Adrenal gland (tissue), 9 donors: ENCODE measurements at regions not wholly inside any gene's neighbourhood (a gene's known extent, or its start where the extent isn't known, plus 50 kb on each side); places are given as distances from the start of the nearest gene placed in this dataset.

ENCODE experiments used
- DNase-seq, 7 donors: peaks; one replicate each; pipeline ENCODE4 v3.0.0-alpha.2; 2019 to 2020
- H3K27ac ChIP-seq, 5 donors: fragments of 200-600 bp; sonication (generic) in 4 of 5; 1 replicate in 3 of 5; 2 replicates in 2 of 5; pipeline versions ENCODE4 v1.5.1 to v1.8.0; 2016 to 2020; ENCODE audit warnings: mild to moderate bottlenecking in 1 of 5
- H3K27me3 ChIP-seq: fragments of 200-600 bp; 2 replicates; pipeline ENCODE4 v1.8.0; 2021
- H3K36me3 ChIP-seq, 2 donors: fragments of 200-600 bp; replicated peaks in 1 of 2; 1 replicate in 1 of 2; 2 replicates in 1 of 2; pipeline versions ENCODE4 v1.5.1 to v1.8.0; 2018 to 2022
- H3K4me1 ChIP-seq, 2 donors: fragments of 200-600 bp; replicated peaks in 1 of 2; 1 replicate in 1 of 2; 2 replicates in 1 of 2; pipeline versions ENCODE4 v1.5.1 to v1.8.0; 2018 to 2021
- H3K4me3 ChIP-seq, 4 donors: fragments of 200-600 bp; sonication (generic) in 3 of 4; one replicate each; pipeline ENCODE4 v1.5.1; 2016 to 2018
- H3K9me3 ChIP-seq, 3 donors: fragments of 200-600 bp; sonication (generic) in 1 of 3; replicated peaks in 1 of 3; 1 replicate in 2 of 3; 2 replicates in 1 of 3; pipeline versions ENCODE4 v1.5.1 to v1.8.0; 2016 to 2021
- POLR2A ChIP-seq, 2 donors: fragments of 450-650 bp; IDR thresholded peaks; one replicate each; pipeline ENCODE4 v1.6.1; 2017; ENCODE audit warnings: antibody characterized with exemption in 2 of 2, mild to moderate bottlenecking in 2 of 2, moderate library complexity in 1 of 2
- WGBS, 4 donors: extraction: QIAGEN DNeasy Blood & Tissue Kit in 2 of 4; methylation state at CpG; one replicate each; pipeline versions ENCODE4 v1.1.5 to v1.1.7; 2013 to 2017; 5-methylcytosine and 5-hydroxymethylcytosine counted together
- intact Hi-C, 2 donors: fragments of 100-400 bp; cut with DNase I; formaldehyde crosslinking; loops; one replicate each; pipeline versions ENCODE4 v1.14.1 to v1.15.0; 2022 to 2023
- TF ChIP-seq, protein P1 (sequence below), 6 experiments: fragments of 450-650 bp in 4 of 6; fragments of 200-600 bp in 2 of 6; sonication (generic) in 1 of 6; IDR thresholded peaks; 1 replicate in 5 of 6; 2 replicates in 1 of 6; pipeline versions ENCODE4 v1.5.1 to v1.8.0; 2016 to 2021; ENCODE audit warnings: antibody characterized with exemption in 6 of 6, mild to moderate bottlenecking in 2 of 6, moderate library complexity in 1 of 6
- donor health status: healthy with polysubstance abuse.
- donor health status: Bipolar disorder and iron deficiency.
- donor health status: DM: yes; HTN: yes; CAD: no.
- donor health status: DM: no; HTN: no; CAD: no.
- donor health status: DM: no; HTN: no; CAD: no.

DNA sequence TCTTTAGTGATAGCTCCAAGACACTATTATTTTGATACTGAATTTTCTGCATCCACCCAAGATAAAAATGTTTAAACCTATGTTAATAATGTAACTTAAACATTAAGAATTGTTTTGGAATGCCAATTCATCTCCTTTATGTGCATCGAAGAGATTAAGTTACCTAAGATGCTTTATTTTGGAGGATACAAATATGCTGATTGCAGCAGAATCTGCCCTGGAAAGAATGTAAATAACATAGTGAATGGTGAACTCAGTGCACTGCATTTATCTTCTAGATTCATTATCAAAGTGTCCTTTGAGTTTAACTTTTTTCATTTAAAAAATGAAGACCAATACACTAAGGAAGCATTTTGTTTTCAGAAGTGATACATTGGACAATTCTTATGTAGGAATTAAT lies 757.2 kb downstream of the MRPL39 start:
- DNase-seq = no peak
- no peaks in the 10 kb centered on the region for H3K4me1 ChIP-seq
- no peak overlapping the region for H3K4me3 ChIP-seq
- H3K27me3 ChIP-seq = no peaks in the 10 kb centered on the region
- intact Hi-C loops = no loop called here
- no peaks in the 10 kb centered on the region for H3K36me3 ChIP-seq
- TF ChIP-seq, protein P1, sequence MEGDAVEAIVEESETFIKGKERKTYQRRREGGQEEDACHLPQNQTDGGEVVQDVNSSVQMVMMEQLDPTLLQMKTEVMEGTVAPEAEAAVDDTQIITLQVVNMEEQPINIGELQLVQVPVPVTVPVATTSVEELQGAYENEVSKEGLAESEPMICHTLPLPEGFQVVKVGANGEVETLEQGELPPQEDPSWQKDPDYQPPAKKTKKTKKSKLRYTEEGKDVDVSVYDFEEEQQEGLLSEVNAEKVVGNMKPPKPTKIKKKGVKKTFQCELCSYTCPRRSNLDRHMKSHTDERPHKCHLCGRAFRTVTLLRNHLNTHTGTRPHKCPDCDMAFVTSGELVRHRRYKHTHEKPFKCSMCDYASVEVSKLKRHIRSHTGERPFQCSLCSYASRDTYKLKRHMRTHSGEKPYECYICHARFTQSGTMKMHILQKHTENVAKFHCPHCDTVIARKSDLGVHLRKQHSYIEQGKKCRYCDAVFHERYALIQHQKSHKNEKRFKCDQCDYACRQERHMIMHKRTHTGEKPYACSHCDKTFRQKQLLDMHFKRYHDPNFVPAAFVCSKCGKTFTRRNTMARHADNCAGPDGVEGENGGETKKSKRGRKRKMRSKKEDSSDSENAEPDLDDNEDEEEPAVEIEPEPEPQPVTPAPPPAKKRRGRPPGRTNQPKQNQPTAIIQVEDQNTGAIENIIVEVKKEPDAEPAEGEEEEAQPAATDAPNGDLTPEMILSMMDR (IDR thresholded peaks at IDR 0.05) = no peak
- TF ChIP-seq POLR2A (IDR thresholded peaks at IDR 0.05) = no peak
- H3K9me3 ChIP-seq = no peaks in the 10 kb centered on the region
- H3K27ac ChIP-seq = no peak overlapping the region
- 47 to 71% (median 60%) methylated on average over 1 of the region's 1 CpG for WGBS, 4 donors

DNA sequence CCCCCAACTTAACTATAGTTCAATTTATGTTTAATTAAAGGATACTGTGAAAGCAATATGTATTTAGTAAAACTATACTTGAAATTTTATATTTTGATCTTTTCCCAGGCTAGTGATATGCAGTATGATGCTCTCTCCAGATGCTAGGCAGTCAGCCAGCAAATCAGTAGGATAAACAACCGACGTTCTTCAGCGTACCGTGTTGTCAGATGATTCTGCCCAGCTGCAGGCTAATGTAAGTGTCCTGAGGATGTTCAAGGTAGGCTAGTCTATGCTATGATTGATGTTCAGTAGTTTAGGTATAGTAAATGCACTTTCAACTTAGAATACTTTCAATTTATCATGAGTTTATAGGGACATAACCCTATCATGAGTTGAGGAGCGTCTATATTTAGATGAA lies 762.6 kb downstream of the MRPL39 start:
- intact Hi-C loops = no loop called here
- no peak for DNase-seq
- Histone ChIP-seq H3K4me3 (no peak overlapping the region), H3K4me1 (no peaks in the 10 kb centered on the region), H3K9me3 (no peaks in the 10 kb centered on the region), H3K27me3 (no peaks in the 10 kb centered on the region), H3K27ac (no peak overlapping the region), H3K36me3 (no peaks in the 10 kb centered on the region)
- 35 to 48% (median 42%) methylated on average over 5 of the region's 5 CpGs for WGBS, 4 donors
- TF ChIP-seq, protein P1 (IDR thresholded peaks at IDR 0.05) = no peak
- TF ChIP-seq POLR2A (IDR thresholded peaks at IDR 0.05) = no peak

DNA sequence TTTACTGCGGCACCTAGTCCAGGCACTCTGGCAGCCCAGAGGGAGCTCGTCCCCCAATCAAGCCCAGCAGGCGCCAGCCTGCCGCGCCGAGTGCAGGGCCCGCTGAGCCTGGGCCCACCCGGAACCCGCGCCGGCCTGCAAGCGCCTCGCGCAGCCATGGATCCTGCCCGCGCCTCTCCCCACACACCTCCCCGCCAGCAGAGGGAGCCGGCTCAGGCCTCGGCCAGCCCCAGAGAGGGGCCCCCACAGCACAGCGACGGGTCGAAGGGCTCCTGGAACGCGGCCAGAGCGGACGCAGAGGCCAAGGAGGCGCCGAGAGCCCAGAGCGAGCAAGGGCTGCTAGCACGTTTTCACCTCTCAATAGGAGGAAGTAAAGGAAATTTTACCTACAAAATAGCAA lies 767.0 kb downstream of the MRPL39 start:
- no peak overlapping the region for H3K4me3 ChIP-seq
- no peaks in the 10 kb centered on the region for H3K36me3 ChIP-seq
- no peak for TF ChIP-seq POLR2A (IDR thresholded peaks at IDR 0.05)
- TF ChIP-seq, protein P1 (IDR thresholded peaks at IDR 0.05) = no peak
- no peak overlapping the region for H3K27ac ChIP-seq
- no peaks in the 10 kb centered on the region for H3K9me3 ChIP-seq
- H3K4me1 ChIP-seq = no peaks in the 10 kb centered on the region
- 88 to 92% (median 89%) methylated on average over 19 to 30 of the region's 30 CpGs for WGBS, 4 donors
- intact Hi-C loops = no loop called here
- no peaks in the 10 kb centered on the region for H3K27me3 ChIP-seq
- DNase-seq = no peak

DNA sequence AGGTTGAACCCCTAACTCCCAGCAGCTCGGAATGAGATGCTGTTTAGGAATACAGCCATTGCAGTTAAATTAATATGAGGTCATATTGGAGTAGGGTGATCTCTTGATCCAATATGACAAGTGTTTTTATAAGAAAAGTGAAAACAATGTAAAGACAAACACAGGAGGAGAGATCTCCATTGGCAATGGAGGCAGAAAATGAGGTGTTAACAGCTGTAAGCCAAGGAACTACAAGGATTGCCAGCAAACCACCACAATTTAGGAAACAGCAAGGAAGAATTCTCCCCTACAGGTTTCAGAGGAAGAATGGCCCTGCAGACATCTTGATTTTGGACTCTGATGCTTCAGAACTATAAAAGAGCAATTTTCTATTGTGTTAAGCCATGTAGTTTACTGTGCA lies 774.3 kb downstream of the MRPL39 start:
- no peak overlapping the region for H3K4me3 ChIP-seq
- H3K27me3 ChIP-seq = no peaks in the 10 kb centered on the region
- H3K4me1 ChIP-seq = no peaks in the 10 kb centered on the region
- H3K36me3 ChIP-seq = no peaks in the 10 kb centered on the region
- intact Hi-C loops = no loop called here
- TF ChIP-seq POLR2A (IDR thresholded peaks at IDR 0.05) = no peak
- TF ChIP-seq, protein P1 (IDR thresholded peaks at IDR 0.05) = no peak
- WGBS, 4 donors = 53 to 70% (median 64%) methylated on average over 1 of the region's 1 CpG
- no peak overlapping the region for H3K27ac ChIP-seq
- H3K9me3 ChIP-seq = no peaks in the 10 kb centered on the region
- no peak for DNase-seq
